ENCODE measurements at regions not wholly inside any gene's neighbourhood (a gene's known extent, or its start where the extent isn't known, plus 50 kb on each side); places are given as distances from the start of the nearest gene placed in this dataset.

GRCh38 chr16:76612497-76612896 is 335.3 kb downstream of the CNTNAP4 start:
- Histone ChIP-seq H3K4me3 (no peak overlapping the region), H3K36me3 (ENCODE audit: low read depth) (no peaks in the 10 kb centered on the region), H3K4me1 (ENCODE audit: low read depth) (no peaks in the 10 kb centered on the region), H3K9me3 (no peaks in the 10 kb centered on the region)
- intact Hi-C loops (cut with DNase I, micrococcal nuclease), result no loop called here
- DNase-seq, result no peak
- TF ChIP-seq CTCF (IDR thresholded peaks at IDR 0.05), result no peak
- ATAC-seq, result no peak

GRCh38 chr16:76614269-76614668 is 337.1 kb downstream of the CNTNAP4 start:
- Histone ChIP-seq H3K36me3 (ENCODE audit: low read depth) (no peaks in the 10 kb centered on the region), H3K4me3 (no peak overlapping the region), H3K9me3 (no peaks in the 10 kb centered on the region), H3K4me1 (ENCODE audit: low read depth) (no peaks in the 10 kb centered on the region)
- intact Hi-C loops (cut with DNase I, micrococcal nuclease), result no loop called here
- TF ChIP-seq CTCF (IDR thresholded peaks at IDR 0.05), result no peak
- ATAC-seq, result no peak
- no peak for DNase-seq

GRCh38 chr16:76622876-76623275 is 345.7 kb downstream of the CNTNAP4 start:
- no peak for DNase-seq
- H3K4me3 ChIP-seq, result no peak overlapping the region
- no peaks in the 10 kb centered on the region for H3K9me3 ChIP-seq
- no peak for ATAC-seq
- TF ChIP-seq CTCF (IDR thresholded peaks at IDR 0.05), result no peak
- intact Hi-C loops (cut with DNase I, micrococcal nuclease), result no loop called here
- no peaks in the 10 kb centered on the region for H3K36me3 ChIP-seq (ENCODE audit: low read depth)
- no peaks in the 10 kb centered on the region for H3K4me1 ChIP-seq (ENCODE audit: low read depth)

GRCh38 chr16:76634847-76635697 is 357.9 kb downstream of the CNTNAP4 start:
- no peak overlapping the region for H3K4me3 ChIP-seq
- no peak for DNase-seq
- ATAC-seq, result no peak
- intact Hi-C loops (cut with DNase I, micrococcal nuclease), result no loop called here
- H3K36me3 ChIP-seq (ENCODE audit: low read depth), result no peaks in the 10 kb centered on the region
- no peak for TF ChIP-seq CTCF (IDR thresholded peaks at IDR 0.05)
- H3K9me3 ChIP-seq, result peaks cover 8% of the 10 kb centered on the region
- H3K4me1 ChIP-seq (ENCODE audit: low read depth), result no peaks in the 10 kb centered on the region

GRCh38 chr16:76639685-76640289 is 362.6 kb downstream of the CNTNAP4 start:
- Histone ChIP-seq H3K9me3 (no peaks in the 10 kb centered on the region), H3K4me3 (no peak overlapping the region), H3K4me1 (ENCODE audit: low read depth) (no peaks in the 10 kb centered on the region), H3K36me3 (ENCODE audit: low read depth) (no peaks in the 10 kb centered on the region)
- no peak for TF ChIP-seq CTCF (IDR thresholded peaks at IDR 0.05)
- ATAC-seq (peak; percentile 60), DNase-seq (peak in 1 of 3 donors; percentile 52)
- intact Hi-C loops (cut with DNase I, micrococcal nuclease), result no loop called here
